NCI-H146 (cell line): ENCODE measurements at regions not wholly inside any gene's neighbourhood (a gene's known extent, or its start where the extent isn't known, plus 50 kb on each side); places are given as distances from the start of the nearest gene placed in this dataset.

ENCODE experiments used
- DNase-seq: peaks from one replicate; lab custom pipeline; 2025; lab: John Stamatoyannopoulos, UW

GRCh38 chr12:34396006-34396860, 373.9 kb downstream of the ALG10 start:
- DNase-seq = no peak

DNA sequence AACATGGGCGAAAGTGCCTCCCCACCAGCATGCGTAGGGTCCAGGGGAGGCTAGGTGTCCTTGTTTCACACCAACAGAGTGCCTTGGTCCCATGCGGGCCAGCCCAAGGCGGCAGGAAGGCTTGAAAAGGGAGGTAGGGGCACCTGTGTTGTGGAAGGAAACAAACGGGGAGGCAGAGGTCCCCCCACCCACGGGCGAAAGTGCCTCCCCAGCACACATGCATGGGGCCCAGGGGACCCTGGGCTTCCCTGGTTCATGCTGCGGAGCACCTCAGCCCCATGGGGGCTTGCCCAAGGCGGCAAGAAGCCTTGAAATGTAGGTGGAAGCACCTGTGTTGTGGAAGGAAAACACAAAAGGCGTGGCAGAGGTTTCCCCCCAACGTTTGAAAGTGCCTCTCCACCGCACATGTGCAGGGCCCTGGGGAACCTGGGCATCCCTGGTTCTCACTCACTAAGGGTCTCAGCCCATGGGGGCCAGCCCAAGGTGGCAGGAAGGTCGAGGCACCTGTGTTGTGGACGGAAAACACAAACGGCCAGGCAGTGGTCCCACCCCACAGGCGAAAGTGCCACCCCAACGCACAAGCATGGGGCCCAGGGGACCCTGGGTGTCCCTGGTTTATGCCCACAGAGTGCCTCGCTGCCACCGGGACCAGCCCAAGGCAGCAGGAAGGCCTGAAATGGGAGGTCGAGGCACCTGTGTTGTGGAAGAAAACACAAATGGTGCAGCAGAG, 374.7 kb downstream of the ALG10 start:
- DNase-seq = no peak

DNA sequence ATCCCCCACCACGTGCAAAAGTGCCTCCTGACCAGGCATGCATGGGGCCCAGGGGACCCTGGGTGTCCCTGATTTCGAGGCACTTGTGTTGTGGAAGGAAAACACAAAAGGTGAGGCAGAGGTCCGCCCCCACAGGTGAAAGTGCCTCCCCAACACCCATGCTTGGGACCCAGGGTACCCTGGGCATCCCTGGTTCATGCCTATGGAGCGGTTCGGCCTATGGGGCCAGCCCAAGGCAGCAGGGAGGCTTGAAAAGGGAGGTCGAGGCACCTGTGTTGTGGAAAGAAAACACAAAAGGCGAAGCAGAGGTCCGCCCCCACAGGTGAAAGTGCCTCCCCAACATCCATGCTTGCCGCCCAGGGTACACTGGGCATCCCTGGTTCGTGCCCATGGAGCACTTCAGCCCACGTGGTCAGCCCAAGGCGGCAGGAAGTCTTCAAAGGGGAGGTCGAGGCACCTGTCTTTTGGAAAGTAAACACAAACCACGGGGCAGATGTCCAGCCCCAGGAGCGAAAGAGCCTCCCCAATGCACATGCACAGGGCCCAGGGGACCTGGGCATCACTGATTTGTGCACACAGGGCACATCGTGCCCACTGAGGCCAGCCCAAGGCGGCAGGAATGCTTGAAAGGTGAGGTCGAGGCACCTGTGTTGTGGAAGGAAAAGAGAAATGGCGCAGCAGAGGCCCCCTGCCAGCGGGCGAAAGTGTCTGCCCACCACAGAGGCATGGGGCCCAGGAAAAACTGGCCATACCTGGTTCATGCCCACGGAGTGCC, 375.5 kb downstream of the ALG10 start:
- DNase-seq = no peak

DNA sequence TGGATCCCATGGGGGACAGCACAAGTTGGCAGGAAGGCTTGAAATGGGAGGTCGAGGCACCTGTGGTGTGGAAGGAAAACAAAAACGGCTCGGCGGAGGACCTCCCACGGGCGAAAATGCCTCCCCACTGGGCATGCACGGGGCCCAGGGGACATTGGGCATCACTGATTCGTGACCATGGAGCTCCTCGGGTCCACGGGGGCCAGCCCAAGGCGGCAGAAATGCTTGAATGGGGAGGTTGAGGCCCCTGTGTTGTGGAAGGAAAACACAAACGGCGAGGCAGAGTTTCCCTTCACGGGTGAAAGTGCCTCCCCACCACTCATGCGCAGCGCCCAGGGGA, 376.0 kb downstream of the ALG10 start:
- DNase-seq = no peak

- DNase-seq = no peak
Observed at GRCh38 chr12:34398706-34399630, 376.7 kb downstream of the ALG10 start.

GRCh38 chr12:34399631-34400410, 377.5 kb downstream of the ALG10 start:
- DNase-seq = no peak

DNA sequence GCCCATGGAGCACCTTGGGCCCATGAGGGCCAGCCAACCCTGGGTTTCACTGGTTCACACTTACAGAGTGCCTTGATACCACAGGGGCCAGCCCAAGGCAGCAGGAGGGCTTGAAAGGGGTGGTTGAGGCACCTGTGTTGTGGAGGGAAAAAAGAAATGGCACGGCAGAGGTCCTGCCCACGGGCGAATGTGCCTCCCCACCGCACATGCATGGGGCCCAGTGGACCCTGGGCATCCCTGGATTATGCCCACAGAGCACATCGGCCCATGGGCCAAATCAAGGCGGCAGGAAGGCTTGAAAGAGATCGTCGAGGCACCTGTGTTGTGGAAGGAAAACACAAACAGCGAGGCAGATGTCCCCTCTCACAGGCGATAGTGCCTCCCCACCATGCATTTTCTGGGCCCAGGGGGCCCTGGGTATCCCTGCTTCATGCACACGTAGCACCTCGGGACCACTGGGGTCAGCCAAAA, 378.1 kb downstream of the ALG10 start:
- DNase-seq = no peak

- DNase-seq = no peak
Observed at GRCh38 chr12:34400986-34401658, 378.8 kb downstream of the ALG10 start.

DNA sequence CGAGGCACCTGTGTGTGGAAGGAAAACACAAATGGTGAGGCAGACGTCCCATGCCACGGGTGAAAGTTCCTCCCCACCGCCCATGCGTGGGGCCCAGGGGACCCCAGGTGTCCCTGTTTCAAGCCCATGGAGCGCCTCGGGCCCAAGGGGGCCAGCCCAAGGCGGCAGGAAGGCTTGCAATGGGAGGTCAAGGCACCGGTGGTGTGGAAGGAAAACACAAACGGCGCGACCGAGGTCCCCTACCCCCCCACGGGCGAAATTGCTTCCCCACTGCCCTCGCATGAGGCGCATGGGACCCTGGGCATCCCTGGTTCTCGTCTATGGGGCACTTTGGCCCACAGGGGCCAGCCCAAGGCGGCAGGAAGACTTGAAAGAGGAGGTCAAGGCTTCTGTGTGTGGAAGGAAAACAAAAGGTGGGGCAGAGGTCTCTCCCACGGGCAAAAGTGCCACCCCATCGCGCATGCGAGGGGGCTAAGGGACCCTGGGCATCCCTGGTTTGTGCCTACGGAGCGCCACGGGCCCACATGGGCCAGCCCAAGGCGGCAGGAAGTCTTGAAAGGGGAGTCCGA, 379.4 kb downstream of the ALG10 start:
- no peak for DNase-seq

GRCh38 chr12:34402228-34402898, 380.1 kb downstream of the ALG10 start:
- no peak for DNase-seq

DNA sequence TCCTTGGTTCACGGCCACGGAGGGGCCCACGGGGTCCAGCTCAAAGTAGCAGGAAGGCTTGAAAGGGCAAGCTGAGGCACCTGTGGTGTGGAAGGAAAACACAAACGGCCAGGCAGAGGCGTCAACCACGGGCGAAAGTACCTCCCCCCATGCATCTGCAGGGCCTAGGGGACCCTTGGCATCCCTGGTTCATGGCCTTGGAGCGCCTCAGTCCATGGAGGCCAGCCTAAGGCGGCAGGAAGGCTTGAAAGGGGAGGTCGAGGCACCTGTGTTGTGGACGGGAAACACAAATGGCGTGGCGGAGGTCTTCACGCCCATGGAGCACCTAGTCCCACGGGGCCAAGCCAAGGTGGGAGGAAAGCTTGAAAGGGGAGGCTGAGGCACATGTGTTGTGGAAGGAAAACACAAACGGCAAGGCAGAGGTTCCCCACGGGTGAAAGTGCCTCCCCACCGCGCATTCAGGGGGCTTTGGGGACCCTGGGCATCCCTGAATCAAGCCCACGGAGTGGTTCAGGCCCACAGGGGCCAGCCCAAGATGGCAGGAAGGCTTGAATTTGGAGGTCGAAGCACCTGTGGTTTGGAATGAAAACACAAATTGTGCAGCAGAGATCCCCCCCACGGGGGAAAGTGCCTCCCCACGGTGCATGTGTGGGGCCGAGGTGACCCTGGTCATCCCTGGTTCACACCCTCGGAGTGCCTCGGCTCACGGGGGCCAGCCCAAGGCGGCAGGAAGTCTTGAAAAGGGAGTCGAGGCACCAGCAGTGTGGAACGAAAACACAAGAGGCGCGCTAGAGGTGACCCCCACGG, 380.8 kb downstream of the ALG10 start:
- no peak for DNase-seq

DNA sequence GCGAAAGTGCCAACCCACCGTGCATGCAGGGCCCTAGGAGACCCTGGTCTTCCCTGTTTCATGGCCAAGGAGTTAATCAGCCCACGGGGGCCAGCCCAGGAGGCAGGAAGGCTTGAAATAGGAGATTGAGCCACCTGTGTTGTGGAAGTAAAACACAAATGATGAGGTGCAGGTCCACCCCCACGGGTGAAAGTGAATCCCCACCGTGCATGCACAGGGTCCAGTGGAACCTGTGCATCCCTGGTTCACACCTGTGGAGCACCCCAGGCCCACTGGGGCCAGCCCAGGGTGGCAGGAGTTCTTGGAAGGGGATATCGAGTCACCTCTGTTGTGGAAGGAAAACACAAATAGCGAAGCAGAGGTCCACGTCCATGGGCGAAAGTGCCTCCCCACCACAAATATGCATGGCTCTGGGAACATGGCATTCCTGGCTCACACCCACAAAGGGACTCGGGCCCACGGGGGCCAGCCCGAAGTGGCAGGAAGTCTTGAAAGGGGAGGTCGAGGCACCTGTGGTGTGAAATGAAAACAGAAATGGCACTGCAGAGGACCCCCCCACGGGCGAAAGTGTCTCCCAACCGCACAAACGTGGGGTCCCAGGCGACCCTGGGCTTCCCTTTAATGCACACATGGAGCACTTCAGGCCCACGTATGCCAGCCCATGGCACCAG, 381.5 kb downstream of the ALG10 start:
- DNase-seq = no peak

GRCh38 chr12:34404377-34405285, 382.3 kb downstream of the ALG10 start:
- no peak for DNase-seq

GRCh38 chr12:34405286-34406227, 383.3 kb downstream of the ALG10 start:
- DNase-seq = no peak

GRCh38 chr12:34406228-34406995, 384.1 kb downstream of the ALG10 start:
- no peak for DNase-seq
